Hematopoietic multipotent progenitor cell treated with erythropoietin and hydrocortisone succinate and interleukin-3 and kit ligand, for 15 days (in vitro differentiated cells): ENCODE measurements at regions not wholly inside any gene's neighbourhood (a gene's known extent, or its start where the extent isn't known, plus 50 kb on each side); places are given as distances from the start of the nearest gene placed in this dataset.

Source experiments
- DNase-seq: peaks from one replicate; pipeline ENCODE4 v3.0.0-alpha.2; 2015; ENCODE audit warnings: low spot score

DNA sequence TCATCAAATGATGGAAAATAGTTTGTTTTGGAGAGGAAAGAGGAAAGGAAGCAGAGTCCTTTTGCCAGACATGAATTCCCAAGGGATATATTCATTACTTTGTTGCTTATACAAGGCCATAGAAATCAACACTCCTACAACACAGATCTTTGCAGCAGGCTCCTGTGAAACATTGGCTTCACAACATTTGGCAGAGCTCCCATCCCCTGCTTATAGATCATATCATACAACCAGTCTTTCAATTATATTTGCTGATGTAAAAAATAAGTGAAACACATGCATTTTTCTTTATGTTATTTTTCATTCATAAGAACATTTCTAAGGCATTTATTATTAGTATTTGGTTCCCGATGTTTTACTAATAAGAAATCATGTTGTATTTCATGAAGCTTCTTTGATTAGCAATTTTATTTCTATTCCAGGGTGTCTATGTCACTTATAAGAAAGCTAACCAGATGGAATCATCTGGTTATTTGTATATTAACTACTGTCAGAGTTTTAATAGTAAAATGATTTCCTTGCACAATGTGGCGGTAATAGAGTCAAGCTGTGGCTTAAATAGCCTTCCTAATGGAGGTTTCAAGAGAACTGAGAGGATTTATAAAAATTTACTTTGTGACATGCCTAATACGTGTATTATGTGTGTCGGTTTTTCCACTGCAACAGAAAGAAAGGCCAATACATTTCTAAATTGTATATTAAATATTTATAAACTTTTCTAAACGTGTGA, 470.3 kb upstream of the NCAM2 start:
- DNase-seq = no peak

DNA sequence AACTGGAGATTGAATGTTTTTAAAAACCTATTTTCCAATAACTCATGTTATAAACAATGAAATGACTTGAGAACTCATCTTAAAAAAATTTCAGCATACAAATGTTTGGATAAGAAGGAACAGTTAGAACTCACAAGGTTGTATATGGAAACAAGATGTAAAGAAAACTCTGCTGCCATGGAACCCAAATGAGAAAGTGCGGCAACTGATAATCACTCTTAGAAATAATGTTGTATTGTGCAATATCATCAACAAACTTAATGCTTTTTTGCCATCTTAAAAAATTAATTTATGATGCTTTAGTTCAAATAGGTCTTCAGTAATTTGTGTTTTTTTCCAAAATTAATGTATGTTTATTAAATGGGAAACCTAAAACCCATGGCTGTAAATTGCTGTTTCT, 461.1 kb upstream of the NCAM2 start:
- no peak for DNase-seq

DNA sequence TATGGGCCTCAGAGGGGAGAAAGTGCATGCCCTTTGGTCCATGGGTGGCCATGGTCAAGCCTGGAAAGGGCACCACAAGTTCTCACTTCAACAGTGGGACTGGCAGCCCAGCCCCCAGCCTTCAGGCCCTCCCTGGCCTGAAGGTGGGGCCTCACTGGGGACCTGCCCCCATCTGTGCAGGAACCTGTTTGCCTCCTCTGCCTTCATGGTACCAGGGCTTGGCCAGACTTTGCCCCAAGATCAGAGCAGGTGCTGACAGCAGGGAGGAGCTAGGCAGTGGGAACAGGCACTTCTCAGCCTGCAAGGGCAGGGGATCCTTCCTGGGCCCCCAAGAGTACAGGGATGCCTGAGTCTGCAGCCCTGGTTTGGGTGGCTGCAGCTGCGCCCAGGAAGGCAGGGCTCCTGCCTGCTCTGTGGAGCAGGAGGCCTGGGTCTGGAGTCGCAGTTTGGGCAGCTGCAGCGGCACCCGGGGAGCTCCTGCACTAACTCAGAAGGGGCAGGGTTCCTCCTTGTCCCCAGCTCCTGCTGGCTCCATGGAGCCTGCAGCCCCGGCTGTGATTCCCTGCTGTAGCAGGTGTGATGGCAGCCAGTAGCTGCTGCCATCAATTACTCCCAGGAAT, 460.1 kb upstream of the NCAM2 start:
- no peak for DNase-seq

DNA sequence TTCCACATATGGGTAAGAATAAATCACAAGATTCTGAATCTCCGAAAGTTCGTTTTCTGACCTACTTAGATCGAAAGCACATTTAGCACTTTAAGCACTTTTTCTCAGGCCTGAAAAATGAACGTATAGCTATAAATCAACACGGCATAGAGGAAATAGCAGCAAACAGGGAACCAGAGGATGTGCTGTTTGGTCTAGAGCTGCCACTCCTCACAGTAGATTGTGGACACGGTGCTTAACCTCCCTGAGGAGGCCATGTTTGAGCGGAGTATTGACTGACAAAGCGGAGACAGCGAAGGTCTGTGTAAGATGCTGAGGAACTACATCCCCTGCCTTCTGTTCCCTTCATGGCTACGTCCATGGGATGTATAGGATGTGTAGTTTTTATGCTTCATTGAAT, 452.8 kb upstream of the NCAM2 start:
- DNase-seq = no peak

DNA sequence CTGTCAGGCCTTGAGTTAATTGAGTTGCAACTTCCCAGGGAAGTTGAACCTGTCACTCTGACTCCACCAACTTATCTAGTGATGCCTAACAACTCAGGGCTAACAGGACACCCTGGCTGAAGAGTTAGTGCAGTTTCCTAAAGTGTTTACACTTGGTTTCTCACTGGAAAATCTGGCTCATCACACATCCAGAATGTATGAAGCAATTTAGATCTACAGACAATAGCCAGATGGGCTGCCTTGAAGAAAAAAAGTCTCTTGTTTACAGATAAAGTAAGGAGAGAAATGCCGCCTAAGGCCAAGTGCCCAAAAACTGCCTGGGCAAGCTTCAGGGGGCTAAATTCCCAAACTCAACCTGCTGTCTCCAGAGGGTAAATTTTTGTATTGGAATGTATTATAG, 446.3 kb upstream of the NCAM2 start:
- no peak for DNase-seq

DNA sequence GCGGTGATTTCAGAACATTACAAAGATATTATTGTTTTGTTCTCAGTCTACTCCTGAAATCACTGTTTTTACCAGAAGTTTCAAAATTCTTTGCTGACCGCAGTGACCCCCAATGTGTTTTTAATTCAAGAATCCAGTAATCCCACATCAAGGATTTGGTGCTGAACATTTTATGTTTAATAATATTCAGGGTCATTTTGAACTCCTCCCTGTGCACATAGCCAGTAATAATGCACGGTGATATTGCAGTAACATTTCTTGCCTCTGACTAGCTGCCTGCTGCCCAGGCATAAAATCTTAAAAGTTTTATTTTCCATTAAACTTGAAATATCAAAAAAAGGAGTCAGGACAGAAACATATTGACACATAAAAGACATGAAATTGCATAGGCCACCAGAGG, 443.4 kb upstream of the NCAM2 start:
- no peak for DNase-seq

DNA sequence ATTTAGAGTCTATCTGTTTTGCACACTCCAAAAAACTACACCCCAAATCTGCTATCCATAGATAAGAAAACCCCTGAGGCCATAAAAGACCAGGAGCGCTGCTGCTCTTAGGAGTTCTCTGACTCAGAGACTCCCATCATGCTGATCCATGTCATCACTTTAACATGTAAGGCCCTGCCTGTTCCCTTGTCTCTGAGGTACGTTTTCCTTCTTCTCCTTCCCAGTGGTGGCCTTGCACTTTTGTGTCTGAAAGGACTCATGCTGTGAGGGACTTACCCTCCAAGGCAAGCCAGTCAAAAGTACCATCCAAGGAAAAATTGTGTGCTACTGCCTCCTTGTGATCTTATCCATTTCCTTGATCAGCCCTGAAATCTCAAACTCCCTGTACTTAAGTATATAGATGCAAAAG, 427.4 kb upstream of the NCAM2 start:
- DNase-seq = no peak

DNA sequence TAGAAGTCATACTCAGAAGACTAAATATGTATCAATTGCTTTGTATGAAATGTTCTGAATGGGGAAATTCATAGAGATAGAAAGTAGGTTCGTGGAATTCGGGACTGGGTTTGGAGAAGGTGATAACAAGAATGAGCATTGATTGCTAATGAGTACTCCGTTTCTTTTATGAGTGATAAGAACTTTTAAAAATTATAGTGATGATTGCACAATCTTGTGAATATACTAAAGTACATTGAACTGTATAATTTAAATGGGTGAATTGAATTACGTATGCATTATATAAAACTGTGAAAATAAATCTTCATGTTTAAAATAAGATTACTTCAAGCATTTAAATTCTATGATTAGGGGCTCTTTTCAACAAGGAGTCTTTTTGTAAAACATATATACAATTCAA, 425.6 kb upstream of the NCAM2 start:
- no peak for DNase-seq

DNA sequence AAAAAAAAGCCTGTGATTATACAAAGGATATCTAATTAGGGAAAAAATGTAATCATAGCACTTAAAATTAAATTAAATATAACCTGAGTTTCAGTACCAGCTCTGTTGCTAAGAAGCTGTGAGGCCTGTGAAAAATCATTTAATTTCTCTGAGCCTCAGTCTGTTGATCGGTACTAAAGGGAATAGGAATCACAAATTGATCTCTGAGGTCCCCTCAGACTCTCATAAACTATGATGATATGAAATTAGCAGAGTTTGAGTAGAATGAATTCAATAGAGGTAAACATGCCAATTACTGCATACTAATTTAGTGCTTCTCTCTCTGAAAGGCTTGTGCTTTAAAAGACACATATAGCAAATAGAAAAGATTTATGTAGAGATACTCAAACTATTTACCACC, 416.8 kb upstream of the NCAM2 start:
- DNase-seq = no peak

DNA sequence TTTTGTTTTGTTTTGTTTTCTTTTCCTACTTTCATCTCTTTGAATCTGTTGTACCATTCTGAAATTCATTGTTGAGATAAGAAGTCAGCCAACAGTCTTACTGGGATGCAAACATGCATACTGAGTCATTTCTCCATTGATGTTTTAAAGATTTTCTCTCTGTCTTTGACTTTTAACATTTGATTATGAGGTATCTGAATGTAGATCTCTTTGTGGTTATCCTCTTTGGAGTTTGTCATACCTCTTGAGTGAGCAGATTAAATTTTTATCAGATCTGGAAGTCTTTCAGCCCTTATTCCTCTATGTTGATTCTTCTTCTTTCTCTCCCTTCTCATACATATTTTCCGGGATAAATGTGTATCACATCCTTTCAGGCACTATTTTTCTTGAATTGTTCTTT, 406.9 kb upstream of the NCAM2 start:
- DNase-seq = no peak

DNA sequence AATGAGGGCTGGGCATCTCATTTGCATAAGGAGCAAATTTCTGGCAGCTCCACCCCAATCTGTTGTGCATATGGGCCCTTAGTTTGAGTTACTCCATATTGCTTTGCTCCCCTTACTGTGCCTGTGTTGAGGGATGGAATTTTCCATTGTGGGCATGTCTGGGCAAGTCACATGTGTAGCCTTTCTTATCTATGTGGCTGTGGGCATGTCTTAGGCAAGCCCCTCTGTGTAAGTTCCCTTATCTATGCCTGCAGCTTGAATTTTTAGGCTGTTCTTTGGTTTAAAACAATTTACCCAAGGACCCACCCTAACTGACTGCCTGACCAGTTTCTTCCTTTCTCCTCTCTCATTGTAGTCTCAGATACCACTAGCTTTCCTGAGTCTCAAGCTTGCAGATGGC, 405.7 kb upstream of the NCAM2 start:
- DNase-seq = no peak

DNA sequence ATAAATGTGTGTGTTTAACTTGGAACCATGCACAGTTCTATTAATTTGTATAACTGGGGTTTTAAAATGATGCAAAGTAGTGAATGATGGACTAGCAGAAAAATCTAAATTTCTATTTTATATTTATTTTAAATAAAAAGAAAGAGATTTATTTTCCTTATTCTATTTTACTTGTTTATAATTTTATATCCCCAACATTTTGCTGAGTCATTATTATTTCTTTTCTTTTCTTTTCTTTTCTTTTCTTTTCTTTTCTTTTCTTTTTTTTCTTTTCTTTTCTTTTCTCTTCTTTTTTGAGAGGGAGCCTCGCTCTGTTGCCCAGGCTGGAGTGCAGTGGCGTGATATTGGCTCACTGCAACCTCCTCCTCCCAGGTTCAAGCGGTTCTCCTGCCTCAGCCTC, 395.0 kb upstream of the NCAM2 start:
- no peak for DNase-seq

DNA sequence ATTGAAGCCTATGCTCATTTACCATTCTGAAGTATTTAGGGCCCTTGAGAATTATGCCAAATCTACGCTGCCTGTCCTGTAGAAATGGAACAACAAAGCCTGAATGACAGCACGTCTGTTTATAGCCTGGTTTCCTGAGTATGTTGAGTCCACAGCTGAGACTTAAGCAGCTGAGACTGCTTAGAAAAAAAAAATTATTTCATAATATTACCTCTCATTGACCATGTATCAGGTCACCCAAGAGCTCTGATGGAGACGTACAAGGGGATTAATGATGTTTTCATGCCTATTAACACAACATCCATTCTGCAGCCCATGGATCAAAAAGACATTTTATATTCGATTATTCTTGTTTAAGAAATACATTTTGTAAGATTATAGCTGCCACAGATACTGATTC, 387.2 kb upstream of the NCAM2 start:
- no peak for DNase-seq

DNA sequence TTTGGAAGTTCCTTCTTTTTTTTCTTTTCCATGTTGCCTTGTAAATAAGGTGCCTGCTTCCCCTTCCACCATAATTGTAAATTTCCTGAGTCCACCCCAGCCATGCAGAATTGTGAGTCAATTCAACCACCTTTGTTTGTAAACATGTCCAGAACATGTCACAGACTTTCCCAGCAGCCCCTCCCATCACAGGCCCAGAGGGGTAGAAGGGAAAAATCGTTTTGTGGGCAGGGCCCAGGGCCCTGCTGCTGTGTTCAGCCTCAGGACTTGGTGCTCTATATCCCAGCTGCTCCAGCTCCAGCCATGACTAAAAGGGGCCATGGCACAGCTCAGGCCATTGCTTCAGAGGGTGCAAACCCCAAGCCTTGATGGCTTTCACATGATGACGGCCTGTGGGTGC, 384.6 kb upstream of the NCAM2 start:
- DNase-seq = no peak

DNA sequence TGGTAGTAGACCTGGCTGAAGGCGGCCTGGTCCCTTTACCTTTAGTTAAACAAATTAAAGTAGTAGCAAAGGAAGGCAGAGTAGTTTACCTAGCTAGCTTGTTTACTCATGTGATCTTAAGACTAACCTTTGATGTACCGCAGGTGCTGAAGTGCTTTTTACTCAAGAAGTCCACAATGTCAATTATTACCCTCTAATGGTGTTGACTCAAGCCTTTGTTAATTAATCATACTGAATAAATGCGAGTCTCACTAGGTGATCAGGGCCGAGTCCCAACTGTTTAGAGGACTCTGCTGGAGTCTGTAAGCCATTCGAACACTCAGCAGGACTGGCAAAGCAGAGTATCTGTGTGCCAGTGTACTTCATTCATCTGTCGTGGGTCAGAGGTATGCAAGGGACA, 381.1 kb upstream of the NCAM2 start:
- no peak for DNase-seq

DNA sequence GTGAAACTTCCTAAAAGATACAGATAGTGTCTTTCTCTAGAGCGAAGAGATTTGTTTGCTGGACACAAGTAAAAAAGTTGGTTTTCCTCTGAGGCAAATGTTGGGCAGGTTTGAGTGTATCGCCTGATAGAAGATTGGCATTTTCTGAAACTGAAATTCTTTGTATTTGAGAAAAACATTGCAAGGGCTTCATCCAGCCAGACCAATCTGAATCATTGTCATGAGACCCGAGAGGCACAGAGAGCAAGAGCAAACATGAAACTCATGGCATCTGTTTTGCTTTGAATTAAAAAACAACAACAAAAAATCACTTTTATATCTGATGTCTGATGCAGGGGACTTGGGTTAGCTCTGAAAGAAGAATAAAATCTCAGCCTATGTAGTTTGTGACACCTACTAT, 379.3 kb upstream of the NCAM2 start:
- no peak for DNase-seq

DNA sequence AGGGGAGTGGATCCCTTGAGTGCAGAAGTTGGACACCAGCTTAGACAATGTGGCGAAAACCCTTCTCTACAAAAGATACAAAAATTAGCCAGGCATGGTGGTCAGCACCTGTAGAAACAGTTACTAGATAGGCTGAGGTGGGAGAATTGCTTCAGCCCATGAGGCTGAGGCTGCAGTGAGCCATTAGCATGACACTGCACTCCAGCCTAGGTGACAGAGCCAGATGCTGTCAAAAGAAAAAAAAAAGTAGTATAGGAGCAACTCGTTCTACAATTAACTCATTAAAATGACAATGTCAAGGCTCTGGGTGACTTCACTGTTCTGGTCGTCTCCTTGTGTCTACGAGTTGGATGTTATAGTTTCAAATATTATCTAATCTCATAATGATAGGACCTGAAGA, 370.6 kb upstream of the NCAM2 start:
- DNase-seq = no peak

DNA sequence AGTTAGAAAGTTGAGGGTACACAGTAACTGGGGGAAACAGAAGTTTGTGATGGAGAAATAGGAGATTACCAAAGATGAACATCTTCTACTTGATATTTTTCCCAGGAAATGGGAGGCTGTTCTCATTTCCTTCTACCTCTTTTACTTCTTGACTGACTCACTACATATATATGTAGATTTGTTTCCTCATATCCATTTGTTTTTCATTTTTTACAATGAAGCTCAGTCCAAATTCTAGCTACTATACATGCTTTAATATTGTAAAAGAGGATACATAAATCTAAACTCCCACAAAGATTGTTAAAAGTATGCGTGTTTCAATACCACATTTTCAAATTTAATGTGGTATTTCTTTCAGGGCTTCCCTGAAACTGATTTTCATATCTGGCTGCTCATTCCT, 366.6 kb upstream of the NCAM2 start:
- no peak for DNase-seq

DNA sequence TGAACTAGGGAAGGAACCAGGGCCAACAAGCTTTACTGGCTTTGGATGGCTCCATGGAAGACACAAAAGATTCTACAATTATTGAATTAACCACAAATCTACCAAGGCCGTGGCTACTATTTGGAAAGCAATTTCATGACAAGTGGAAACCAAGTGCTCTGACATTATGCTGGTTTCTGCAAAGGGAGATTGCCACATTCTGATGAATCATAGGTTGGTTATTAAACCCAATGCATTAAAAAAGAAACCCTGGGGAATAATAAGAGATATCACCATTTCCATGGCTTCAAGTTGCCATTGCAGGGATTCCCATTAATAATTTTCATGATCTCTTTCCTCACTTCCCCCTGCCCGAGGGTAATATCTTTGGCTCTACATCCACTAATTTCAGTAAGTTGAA, 359.2 kb upstream of the NCAM2 start:
- no peak for DNase-seq

DNA sequence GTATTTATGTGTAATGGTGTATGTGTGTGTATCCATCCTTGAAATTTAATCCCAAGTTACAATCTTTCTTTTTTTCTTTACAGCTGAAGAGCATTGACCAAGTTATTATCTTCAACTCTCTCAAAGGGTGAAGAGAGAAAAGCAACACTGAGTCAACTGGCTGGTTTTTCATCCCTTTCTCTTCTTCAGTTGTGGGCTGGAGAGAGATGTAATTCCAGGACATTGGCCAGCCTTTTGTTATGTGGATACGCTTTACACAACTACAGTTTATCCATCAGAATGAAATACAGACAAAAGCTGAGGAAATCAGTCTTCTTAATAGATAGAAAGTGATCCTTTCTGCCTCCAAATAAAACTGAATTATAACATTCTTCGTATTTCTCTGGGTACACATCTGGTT, 357.0 kb upstream of the NCAM2 start:
- no peak for DNase-seq

DNA sequence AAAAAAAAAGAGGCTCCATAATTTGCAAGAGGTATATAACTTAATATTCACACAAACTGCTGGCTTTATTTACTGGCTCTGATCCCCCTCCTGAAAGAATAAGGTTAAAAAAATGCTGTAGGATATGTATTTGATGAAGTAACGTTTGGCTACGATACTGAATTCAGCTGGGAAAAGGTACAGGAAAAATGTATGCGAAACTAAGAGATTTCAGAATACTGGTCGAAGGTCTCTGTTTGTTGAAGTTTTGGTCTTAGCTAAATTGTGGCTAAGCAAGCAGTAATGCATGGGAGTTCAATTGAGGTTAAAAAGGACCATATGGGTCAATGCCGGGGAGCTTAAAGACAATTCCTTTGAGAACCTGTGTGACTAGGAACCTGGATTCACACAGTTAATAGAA, 355.5 kb upstream of the NCAM2 start:
- no peak for DNase-seq

DNA sequence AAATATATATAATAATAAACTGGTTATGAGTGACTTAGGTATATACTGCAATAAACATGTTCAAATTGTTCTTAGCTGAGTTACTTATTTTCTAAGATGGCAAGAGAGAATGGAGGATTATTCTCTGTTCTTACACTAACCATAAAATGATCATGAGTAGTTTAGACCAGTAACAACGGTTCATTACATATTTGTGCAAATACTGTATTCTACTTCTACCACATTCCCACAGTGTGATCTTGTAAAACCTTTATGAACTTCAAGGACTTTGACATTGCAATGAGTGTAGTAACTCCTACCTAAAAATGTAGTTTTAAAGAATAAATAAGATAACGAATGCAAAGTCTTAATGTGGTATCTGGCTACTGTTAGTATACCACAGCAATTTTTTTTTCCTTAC, 353.7 kb upstream of the NCAM2 start:
- DNase-seq = no peak

DNA sequence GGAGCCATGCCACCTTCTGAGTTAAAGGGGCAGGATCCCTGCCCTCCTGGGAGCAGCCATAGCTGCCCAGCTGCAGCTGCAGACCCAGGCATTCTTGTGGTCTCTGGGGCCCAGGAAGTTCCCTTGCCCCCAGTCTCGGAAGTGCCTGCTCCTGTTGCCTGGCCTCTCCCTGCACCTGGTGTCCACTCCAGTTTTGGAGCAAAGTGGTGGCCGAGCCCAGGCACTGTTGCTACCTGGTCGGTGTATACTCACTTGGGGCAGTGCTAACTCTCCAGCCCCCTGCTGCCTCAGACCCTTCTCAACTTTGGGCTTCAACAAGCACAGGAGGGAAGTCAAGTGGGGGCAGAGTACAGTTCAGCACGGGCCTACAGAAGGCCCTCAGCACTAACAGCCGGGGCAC, 352.9 kb upstream of the NCAM2 start:
- DNase-seq = no peak

DNA sequence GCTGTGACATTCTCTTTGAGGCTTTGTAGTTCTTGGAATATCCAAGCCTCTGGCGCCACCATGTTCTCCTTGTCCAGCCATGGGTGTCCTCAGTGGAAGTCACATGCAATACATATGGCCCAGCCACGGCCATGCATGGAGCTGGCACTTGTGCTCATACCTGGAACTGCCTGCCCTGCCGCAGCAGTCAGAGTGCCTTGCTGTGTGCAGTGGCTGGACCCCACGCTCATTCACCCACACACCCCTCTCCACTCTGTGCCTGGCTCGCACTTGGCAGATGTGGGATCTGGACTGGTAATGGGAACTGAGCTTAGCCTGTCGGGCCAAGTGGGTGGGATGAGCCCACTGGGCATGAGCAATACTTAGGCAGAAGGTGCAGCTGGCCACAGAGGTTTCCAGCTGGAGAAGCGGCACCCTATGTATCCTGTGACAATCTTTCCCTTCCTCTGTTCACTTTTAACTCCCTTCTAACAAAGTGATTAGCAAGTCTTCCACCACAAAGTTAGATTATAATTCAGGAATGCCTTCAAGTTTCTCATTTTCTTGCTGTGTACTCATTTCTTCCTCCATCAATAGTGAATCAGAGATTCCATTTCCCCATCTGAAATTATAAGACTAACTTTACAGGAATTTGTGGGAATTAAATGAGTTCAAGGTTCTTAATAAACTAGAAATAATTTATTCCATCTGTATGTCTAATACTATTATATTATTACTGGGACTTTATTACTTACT, 351.6 kb upstream of the NCAM2 start:
- DNase-seq = no peak
